ENCODE measurements at regions not wholly inside any gene's neighbourhood (a gene's known extent, or its start where the extent isn't known, plus 50 kb on each side); places are given as distances from the start of the nearest gene placed in this dataset.

DNA sequence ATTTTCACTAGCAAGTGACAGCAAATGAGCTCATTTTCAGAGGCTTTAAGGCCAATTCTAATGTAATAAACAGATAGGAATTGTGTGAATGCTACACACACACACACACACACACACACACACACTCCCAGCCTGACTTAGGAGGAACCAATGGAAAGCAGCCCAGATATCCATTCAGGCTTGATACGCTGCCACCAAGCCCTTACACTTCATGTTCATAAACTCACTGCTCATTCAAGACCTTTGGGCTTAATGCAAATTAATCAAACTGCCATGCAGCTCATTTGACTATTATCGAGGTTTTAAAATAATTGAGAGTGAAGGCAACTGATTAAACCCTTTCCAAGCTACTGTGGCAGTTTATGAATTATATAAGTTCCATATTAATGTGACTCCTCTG lies 298.9 kb upstream of the NCKAP5 start:
- Histone ChIP-seq H3K4me2 (ENCODE audit: low read length) (no peak overlapping the region), H3K4me3 (ENCODE audit: low read length) (no peak overlapping the region), H3K27ac (ENCODE audit: low read length) (no peak overlapping the region), H3K9ac (ENCODE audit: low read length) (no peak overlapping the region), H3K79me2 (replicated peaks; ENCODE audit: insufficient read depth, low read length) (no peaks in the 10 kb centered on the region), H4K20me1 (ENCODE audit: insufficient read depth) (no peaks in the 10 kb centered on the region), H3F3A (ENCODE audit: insufficient read depth, low read length, poor library complexity, severe bottlenecking) (no peaks in the 10 kb centered on the region), H3K9me2 (ENCODE audit: insufficient read depth, low read length) (no peaks in the 10 kb centered on the region), H3K27me3 (ENCODE audit: insufficient read depth, low read depth, low read length) (no peaks in the 10 kb centered on the region), H3K36me3 (ENCODE audit: insufficient read depth, low read length) (no peaks in the 10 kb centered on the region), H2AFZ (ENCODE audit: low read depth, low read length) (no peak overlapping the region), H3K9me3 (ENCODE audit: low read length) (no peaks in the 10 kb centered on the region)
- TF ChIP-seq EZH2 (IDR thresholded peaks at IDR 0.05; ENCODE audit: borderline replicate concordance, insufficient read depth, low read length, poor library complexity, severe bottlenecking) (no peak), EP300 (conservative IDR thresholded peaks at IDR 0.05; ENCODE audit: poor library complexity, severe bottlenecking) (no peak), SMC3 (conservative IDR thresholded peaks at IDR 0.05; ENCODE audit: poor library complexity) (no peak), RAD21 (conservative IDR thresholded peaks at IDR 0.05) (no peak), POLR2AphosphoS5 (IDR thresholded peaks at IDR 0.05) (no peak), TAF1 (IDR thresholded peaks at IDR 0.05; ENCODE audit: low read depth) (no peak), MXI1 (conservative IDR thresholded peaks at IDR 0.05; ENCODE audit: poor library complexity, severe bottlenecking) (no peak)
- TF ChIP-seq, protein P1, sequence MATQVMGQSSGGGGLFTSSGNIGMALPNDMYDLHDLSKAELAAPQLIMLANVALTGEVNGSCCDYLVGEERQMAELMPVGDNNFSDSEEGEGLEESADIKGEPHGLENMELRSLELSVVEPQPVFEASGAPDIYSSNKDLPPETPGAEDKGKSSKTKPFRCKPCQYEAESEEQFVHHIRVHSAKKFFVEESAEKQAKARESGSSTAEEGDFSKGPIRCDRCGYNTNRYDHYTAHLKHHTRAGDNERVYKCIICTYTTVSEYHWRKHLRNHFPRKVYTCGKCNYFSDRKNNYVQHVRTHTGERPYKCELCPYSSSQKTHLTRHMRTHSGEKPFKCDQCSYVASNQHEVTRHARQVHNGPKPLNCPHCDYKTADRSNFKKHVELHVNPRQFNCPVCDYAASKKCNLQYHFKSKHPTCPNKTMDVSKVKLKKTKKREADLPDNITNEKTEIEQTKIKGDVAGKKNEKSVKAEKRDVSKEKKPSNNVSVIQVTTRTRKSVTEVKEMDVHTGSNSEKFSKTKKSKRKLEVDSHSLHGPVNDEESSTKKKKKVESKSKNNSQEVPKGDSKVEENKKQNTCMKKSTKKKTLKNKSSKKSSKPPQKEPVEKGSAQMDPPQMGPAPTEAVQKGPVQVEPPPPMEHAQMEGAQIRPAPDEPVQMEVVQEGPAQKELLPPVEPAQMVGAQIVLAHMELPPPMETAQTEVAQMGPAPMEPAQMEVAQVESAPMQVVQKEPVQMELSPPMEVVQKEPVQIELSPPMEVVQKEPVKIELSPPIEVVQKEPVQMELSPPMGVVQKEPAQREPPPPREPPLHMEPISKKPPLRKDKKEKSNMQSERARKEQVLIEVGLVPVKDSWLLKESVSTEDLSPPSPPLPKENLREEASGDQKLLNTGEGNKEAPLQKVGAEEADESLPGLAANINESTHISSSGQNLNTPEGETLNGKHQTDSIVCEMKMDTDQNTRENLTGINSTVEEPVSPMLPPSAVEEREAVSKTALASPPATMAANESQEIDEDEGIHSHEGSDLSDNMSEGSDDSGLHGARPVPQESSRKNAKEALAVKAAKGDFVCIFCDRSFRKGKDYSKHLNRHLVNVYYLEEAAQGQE (IDR thresholded peaks at IDR 0.05; ENCODE audit: borderline replicate concordance), result no peak
- TF ChIP-seq, protein P2, sequence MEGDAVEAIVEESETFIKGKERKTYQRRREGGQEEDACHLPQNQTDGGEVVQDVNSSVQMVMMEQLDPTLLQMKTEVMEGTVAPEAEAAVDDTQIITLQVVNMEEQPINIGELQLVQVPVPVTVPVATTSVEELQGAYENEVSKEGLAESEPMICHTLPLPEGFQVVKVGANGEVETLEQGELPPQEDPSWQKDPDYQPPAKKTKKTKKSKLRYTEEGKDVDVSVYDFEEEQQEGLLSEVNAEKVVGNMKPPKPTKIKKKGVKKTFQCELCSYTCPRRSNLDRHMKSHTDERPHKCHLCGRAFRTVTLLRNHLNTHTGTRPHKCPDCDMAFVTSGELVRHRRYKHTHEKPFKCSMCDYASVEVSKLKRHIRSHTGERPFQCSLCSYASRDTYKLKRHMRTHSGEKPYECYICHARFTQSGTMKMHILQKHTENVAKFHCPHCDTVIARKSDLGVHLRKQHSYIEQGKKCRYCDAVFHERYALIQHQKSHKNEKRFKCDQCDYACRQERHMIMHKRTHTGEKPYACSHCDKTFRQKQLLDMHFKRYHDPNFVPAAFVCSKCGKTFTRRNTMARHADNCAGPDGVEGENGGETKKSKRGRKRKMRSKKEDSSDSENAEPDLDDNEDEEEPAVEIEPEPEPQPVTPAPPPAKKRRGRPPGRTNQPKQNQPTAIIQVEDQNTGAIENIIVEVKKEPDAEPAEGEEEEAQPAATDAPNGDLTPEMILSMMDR (IDR thresholded peaks at IDR 0.05; ENCODE audit: poor library complexity, severe bottlenecking), result no peak

DNA sequence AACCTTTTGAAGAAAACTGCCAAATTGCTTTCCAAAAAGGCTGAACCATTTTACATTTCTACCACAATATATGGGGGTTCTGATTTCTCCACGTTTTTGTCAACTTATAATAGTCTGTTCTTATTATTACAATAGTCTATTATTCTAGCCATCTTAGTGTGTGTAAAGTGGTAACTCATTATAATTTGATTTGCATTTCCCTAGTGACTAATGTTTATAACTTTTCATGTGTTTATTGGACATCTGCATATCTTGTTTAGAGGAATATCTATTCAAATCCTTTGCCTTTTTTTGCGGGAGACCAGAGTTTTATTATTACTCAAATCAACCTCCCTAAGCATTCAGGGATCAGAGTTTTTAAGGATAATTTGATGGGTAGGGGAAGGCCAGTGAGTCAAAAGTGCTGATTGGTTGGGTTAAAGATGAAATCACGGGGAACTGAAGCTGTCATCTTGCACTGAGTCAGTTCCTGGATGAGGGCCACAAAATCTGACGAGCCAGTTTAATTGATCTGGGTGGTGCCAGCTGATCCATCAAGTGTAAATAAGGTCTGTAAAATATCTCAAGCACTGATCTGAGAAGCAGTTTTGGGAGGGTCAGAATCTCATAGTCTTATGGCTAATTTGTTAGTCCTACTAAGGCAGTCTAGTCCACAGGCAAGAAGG lies 303.4 kb upstream of the NCKAP5 start:
- Histone ChIP-seq H3F3A (ENCODE audit: insufficient read depth, low read length, poor library complexity, severe bottlenecking) (no peaks in the 10 kb centered on the region), H3K4me3 (ENCODE audit: low read length) (no peak overlapping the region), H3K79me2 (replicated peaks; ENCODE audit: insufficient read depth, low read length) (no peaks in the 10 kb centered on the region), H3K9me3 (ENCODE audit: low read length) (no peaks in the 10 kb centered on the region), H3K9ac (ENCODE audit: low read length) (no peak overlapping the region), H4K20me1 (ENCODE audit: insufficient read depth) (no peaks in the 10 kb centered on the region), H2AFZ (ENCODE audit: low read depth, low read length) (no peak overlapping the region), H3K36me3 (ENCODE audit: insufficient read depth, low read length) (no peaks in the 10 kb centered on the region), H3K4me2 (ENCODE audit: low read length) (no peak overlapping the region), H3K9me2 (ENCODE audit: insufficient read depth, low read length) (no peaks in the 10 kb centered on the region), H3K27ac (ENCODE audit: low read length) (no peak overlapping the region), H3K27me3 (ENCODE audit: insufficient read depth, low read depth, low read length) (no peaks in the 10 kb centered on the region)
- TF ChIP-seq, protein P1 (IDR thresholded peaks at IDR 0.05; ENCODE audit: borderline replicate concordance), result no peak
- TF ChIP-seq POLR2AphosphoS5 (IDR thresholded peaks at IDR 0.05) (no peak), SMC3 (conservative IDR thresholded peaks at IDR 0.05; ENCODE audit: poor library complexity) (no peak), TAF1 (IDR thresholded peaks at IDR 0.05; ENCODE audit: low read depth) (no peak), EZH2 (IDR thresholded peaks at IDR 0.05; ENCODE audit: borderline replicate concordance, insufficient read depth, low read length, poor library complexity, severe bottlenecking) (no peak), MXI1 (conservative IDR thresholded peaks at IDR 0.05; ENCODE audit: poor library complexity, severe bottlenecking) (no peak), EP300 (conservative IDR thresholded peaks at IDR 0.05; ENCODE audit: poor library complexity, severe bottlenecking) (no peak), RAD21 (conservative IDR thresholded peaks at IDR 0.05) (no peak)
- TF ChIP-seq, protein P2 (IDR thresholded peaks at IDR 0.05; ENCODE audit: poor library complexity, severe bottlenecking), result no peak
